Activated naive CD4-positive, alpha-beta T cell treated with anti-CD3 and anti-CD28 coated beads, Interleukin-2, amount 10 ng/mL, durations not matched to agents 7 days and 5 days (primary cell): ENCODE measurements at regions not wholly inside any gene's neighbourhood (a gene's known extent, or its start where the extent isn't known, plus 50 kb on each side); places are given as distances from the start of the nearest gene placed in this dataset.

Source experiments
- CTCF ChIA-PET: fragments of 350-600 bp; sonication (Branson Sonifier 250); formaldehyde crosslinking; loops from one replicate; lab custom pipeline; 2021; ENCODE audit warnings: antibody characterized with exemption; lab: Charles Lee
- DNase-seq: peaks from one replicate; pipeline ENCODE4 v3.0.0-alpha.2; 2020
- H3K27ac Mint-ChIP-seq: one replicate; pipeline ENCODE4 v1.8.0; 2021; ENCODE audit warnings: mild to moderate bottlenecking, moderate library complexity, mixed read lengths
- H3K27me3 Mint-ChIP-seq: one replicate; pipeline ENCODE4 v1.8.0; 2021; ENCODE audit warnings: mild to moderate bottlenecking, mixed read lengths
- H3K36me3 Mint-ChIP-seq: one replicate; pipeline ENCODE4 v1.8.0; 2021; ENCODE audit warnings: mixed read lengths
- H3K4me1 Mint-ChIP-seq: one replicate; pipeline ENCODE4 v1.8.0; 2021; ENCODE audit warnings: mixed read lengths
- H3K4me3 Mint-ChIP-seq: one replicate; pipeline ENCODE4 v1.8.0; 2021; ENCODE audit warnings: mild to moderate bottlenecking, moderate library complexity, mixed read lengths
- H3K9me3 Mint-ChIP-seq: one replicate; pipeline ENCODE4 v1.8.0; 2021; ENCODE audit warnings: mixed read lengths

DNA sequence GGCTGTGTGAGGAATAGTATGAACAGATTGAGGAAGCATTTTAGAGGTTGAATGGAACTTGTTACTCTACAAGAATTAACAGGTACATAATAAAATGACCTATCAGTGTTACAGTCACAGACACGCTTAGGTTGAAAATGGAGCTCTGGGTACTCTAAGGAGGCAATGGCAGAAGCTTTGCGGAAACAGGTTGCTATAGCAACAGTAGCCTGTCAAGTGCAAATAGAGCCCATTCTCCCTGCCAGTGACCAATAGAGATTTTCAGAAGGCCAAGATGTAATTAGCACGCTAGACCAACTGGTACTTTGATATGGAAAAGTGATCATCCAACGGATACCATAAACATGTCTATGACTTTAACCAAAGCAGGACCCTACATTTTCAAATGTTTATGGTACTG is 148.5 kb upstream of the FREM2 start:
- CTCF ChIA-PET: no interaction called here
- H3K4me3 Mint-ChIP-seq: no peak overlapping the region

DNA sequence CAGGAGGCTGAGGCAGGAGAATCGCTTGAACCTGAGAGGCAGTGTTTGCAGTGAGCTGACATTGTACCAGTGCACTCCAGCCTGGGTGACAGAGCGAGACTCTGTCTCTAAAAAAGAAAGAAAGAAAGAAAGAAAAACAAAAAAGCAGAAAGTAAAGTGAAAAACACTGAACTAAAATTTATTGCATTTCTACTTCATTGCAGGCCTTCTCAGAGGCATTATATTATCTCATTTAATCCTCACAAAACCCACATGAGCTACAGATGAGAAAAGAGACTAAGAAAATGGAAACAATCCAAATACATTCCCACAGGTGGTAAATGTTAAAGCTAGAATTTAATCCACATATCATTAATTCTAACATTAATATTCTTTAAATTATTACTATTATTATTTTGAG is 147.2 kb upstream of the FREM2 start:
- H3K9me3 Mint-ChIP-seq: no peaks in the 10 kb centered on the region
- H3K4me1 Mint-ChIP-seq: no peaks in the 10 kb centered on the region
- no peak for DNase-seq
- no peaks in the 10 kb centered on the region for H3K27me3 Mint-ChIP-seq
- CTCF ChIA-PET: no interaction called here
- no peak overlapping the region for H3K4me3 Mint-ChIP-seq
- no peaks in the 10 kb centered on the region for H3K36me3 Mint-ChIP-seq
- no peak overlapping the region for H3K27ac Mint-ChIP-seq

More for the DNA sequence above, 148.5 kb upstream of the FREM2 start:
- Mint-ChIP-seq H3K36me3 (no peaks in the 10 kb centered on the region), H3K27ac (no peak overlapping the region), H3K9me3 (no peaks in the 10 kb centered on the region), H3K27me3 (no peaks in the 10 kb centered on the region), H3K4me1 (no peaks in the 10 kb centered on the region)
- DNase-seq: no peak

DNA sequence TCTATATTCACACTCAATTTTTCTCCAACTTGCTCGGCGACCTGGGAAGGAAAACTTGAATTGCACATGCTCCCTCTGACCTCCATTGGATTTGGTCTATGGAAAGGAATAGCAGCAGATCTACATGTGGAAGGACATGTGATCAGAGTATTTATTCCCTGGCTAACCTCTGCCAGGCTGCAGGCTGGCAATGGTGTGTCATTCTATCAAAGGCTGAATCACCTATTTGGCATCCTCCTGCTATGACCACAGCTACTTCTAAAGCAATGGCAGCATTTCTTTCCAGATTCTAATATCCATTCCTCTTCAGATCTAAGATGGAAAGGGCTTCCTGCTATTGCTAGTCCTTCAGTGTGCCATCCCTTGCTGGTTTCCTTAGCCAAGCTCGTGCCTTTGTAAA is 144.3 kb upstream of the FREM2 start:
- Mint-ChIP-seq H3K36me3 (no peaks in the 10 kb centered on the region), H3K9me3 (no peaks in the 10 kb centered on the region), H3K4me3 (no peak overlapping the region), H3K4me1 (no peaks in the 10 kb centered on the region), H3K27me3 (no peaks in the 10 kb centered on the region), H3K27ac (no peak overlapping the region)
- DNase-seq: no peak
- CTCF ChIA-PET: no interaction called here

DNA sequence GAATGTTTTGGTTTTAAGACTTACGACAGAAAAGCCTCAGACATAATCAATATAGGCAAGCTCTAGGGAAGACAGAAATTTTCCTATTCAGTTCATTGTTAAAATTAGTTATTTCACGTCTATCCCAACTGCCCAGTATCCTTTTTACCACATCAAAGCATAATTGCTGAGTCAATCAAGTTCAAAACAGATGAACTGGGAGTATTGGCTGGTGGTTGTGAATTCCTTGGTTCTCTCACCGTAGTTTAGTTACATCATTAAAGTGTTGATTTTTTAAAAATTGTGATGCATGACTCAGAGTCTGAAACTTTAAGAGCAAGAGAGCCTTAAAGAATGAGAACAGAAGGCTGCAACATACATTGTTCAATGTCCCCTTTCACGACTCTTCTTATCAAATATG is 143.3 kb upstream of the FREM2 start:
- DNase-seq: no peak
- Mint-ChIP-seq H3K4me1 (no peaks in the 10 kb centered on the region), H3K9me3 (no peaks in the 10 kb centered on the region), H3K27ac (no peak overlapping the region), H3K27me3 (no peaks in the 10 kb centered on the region), H3K4me3 (no peak overlapping the region), H3K36me3 (no peaks in the 10 kb centered on the region)
- CTCF ChIA-PET: no interaction called here

DNA sequence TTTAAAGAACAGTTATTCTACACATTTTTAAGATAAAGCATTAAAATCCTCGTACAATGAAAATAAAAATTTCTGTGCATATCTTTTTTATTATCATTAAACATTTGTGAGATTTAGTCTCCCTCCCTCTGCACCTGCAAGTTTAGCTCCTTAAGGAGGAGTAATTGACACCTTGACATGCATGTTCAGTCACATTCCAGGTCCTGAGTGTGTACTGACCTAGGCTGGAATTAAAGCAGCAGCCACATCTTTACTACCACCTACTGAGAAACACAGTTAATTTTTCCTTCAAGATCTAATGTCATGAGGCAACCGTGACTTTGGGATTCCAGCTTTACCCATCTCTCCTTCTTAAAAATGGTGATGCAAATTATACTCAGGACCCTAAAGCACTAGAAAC is 123.1 kb upstream of the FREM2 start:
- no peak for DNase-seq
- H3K4me1 Mint-ChIP-seq: no peaks in the 10 kb centered on the region
- H3K4me3 Mint-ChIP-seq: no peak overlapping the region
- no peaks in the 10 kb centered on the region for H3K9me3 Mint-ChIP-seq
- H3K27me3 Mint-ChIP-seq: no peaks in the 10 kb centered on the region
- H3K27ac Mint-ChIP-seq: no peak overlapping the region
- no peaks in the 10 kb centered on the region for H3K36me3 Mint-ChIP-seq
- CTCF ChIA-PET: no interaction called here

DNA sequence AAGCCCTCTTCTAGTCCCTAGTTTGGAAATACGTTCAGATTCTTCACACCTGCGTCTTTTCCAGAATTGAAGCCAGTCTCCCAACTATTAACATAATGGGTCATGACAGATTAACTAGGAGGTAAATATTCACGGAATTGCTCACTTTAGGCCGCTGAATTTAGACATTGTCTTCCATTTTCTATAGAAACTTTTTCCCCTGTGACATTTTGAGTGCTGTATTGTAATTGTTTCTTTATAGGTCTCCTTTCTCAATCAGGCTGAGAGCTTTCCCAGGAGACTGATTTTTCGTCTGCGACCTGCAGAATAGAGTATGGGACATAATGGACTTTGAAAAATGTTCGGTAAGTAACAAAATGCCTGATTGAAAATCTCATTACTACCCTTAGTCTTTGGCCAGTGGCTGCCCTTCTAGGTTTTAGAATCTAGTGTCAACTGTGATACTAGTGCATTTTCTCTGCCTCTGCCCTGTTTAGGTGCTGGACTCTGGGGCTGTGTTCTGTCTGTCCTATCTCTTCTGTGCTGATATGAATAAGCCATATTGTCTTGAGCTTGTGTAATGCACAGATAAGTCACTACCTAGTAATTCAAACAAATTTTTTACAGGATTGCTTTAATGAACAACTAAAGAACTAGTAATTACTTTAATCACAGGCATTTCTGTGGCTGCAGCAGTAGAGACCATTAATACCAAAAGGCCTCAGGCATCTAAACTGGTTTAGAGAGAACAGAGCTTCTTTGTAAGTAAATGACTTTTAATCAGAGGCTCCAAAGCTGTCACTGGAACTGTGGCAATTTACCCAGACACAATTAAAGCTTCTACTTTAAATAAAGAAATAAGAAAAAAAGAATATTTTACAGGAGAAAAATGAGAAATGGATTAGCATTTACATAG is 122.4 kb upstream of the FREM2 start:
- no peaks in the 10 kb centered on the region for H3K9me3 Mint-ChIP-seq
- no peaks in the 10 kb centered on the region for H3K36me3 Mint-ChIP-seq
- H3K27ac Mint-ChIP-seq: no peak overlapping the region
- H3K27me3 Mint-ChIP-seq: no peaks in the 10 kb centered on the region
- H3K4me3 Mint-ChIP-seq: no peak overlapping the region
- CTCF ChIA-PET: no interaction called here
- DNase-seq: no peak
- no peaks in the 10 kb centered on the region for H3K4me1 Mint-ChIP-seq

DNA sequence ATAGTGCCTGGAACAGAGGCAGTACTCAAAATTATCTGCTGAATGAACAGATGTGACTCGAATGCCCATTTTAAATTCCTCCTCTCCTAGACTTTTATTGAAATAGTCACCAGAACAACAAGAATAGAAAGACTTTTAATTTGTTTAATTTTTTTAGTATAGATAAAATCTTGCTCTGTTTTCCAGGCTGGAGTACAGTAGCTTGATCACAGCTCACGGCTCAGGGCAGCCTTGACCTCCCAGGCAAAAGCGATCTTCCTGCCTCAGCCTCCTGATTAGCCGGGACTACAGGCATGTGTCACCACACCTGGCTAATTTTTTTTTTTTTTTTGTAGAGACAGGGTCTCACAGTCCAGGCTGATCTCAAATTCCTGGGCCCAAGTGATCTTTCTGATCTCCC is 120.9 kb upstream of the FREM2 start:
- CTCF ChIA-PET: no interaction called here
- H3K36me3 Mint-ChIP-seq: no peaks in the 10 kb centered on the region
- no peaks in the 10 kb centered on the region for H3K4me1 Mint-ChIP-seq
- H3K9me3 Mint-ChIP-seq: no peaks in the 10 kb centered on the region
- no peak for DNase-seq
- H3K4me3 Mint-ChIP-seq: no peak overlapping the region
- no peak overlapping the region for H3K27ac Mint-ChIP-seq
- H3K27me3 Mint-ChIP-seq: no peaks in the 10 kb centered on the region

DNA sequence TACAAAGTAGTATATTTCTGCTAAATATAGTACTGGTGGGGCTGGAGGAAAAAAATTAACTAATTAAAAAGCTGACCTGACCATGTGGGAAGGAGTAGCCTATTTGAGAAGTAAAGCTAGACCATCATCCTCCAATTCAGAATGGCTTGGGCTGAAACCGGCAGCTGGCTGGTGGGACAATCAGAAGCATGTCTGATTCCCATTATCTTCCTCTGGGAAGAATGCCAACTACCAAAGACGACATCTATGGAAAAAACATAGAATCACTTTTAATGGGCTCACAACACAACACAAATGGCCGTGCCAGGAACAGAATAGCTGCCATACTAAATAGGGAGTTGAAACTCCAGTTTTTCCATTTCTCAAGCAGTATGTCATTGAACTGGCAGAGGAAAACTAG is 120.4 kb upstream of the FREM2 start:
- CTCF ChIA-PET: no interaction called here
- no peak overlapping the region for H3K4me3 Mint-ChIP-seq
- H3K36me3 Mint-ChIP-seq: no peaks in the 10 kb centered on the region
- no peak overlapping the region for H3K27ac Mint-ChIP-seq
- no peaks in the 10 kb centered on the region for H3K27me3 Mint-ChIP-seq
- no peaks in the 10 kb centered on the region for H3K9me3 Mint-ChIP-seq
- H3K4me1 Mint-ChIP-seq: no peaks in the 10 kb centered on the region
- DNase-seq: no peak

DNA sequence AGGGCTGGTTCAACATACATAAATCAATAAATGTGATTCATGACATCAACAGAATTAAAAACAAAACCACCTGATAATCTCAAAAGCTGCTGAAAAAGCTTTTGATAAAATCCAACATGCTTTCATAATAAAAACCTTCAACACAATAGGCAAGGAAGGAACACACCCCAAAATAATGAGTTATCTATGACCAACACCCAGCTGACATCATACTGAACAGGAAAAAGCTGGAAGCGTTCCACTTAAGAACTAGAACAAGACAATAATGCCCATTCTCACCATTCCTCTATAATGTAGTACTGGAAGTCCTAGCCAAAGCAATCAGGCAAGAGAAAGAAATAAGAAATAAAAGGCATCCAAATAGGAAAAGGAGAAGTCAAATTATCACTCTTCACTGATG is 116.2 kb upstream of the FREM2 start:
- CTCF ChIA-PET: no interaction called here
- no peak overlapping the region for H3K27ac Mint-ChIP-seq
- no peaks in the 10 kb centered on the region for H3K27me3 Mint-ChIP-seq
- H3K9me3 Mint-ChIP-seq: no peaks in the 10 kb centered on the region
- no peak for DNase-seq
- H3K4me1 Mint-ChIP-seq: no peaks in the 10 kb centered on the region
- H3K36me3 Mint-ChIP-seq: no peaks in the 10 kb centered on the region
- H3K4me3 Mint-ChIP-seq: no peak overlapping the region

DNA sequence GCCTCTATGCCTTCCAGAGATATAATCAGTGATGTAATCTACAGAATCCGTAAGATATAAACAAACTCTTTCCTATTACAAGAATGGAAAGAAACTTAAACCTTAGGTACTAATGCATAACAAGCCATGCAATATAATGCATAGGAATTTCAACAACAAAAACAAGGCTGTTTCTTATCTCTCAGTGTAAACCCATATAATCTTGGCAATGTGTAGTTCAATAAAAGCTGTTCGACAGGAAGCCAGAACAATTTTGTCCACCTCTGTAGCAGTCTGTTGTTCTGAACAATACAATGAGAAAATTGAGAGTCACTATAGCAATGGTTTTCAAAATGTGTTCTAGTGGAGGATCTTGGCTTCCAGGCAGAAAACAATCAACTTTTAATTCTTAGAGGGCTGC is 111.5 kb upstream of the FREM2 start:
- Mint-ChIP-seq H3K9me3 (no peaks in the 10 kb centered on the region), H3K27me3 (no peaks in the 10 kb centered on the region), H3K36me3 (no peaks in the 10 kb centered on the region), H3K4me1 (no peaks in the 10 kb centered on the region), H3K4me3 (no peak overlapping the region), H3K27ac (no peak overlapping the region)
- no peak for DNase-seq
- CTCF ChIA-PET: no interaction called here

DNA sequence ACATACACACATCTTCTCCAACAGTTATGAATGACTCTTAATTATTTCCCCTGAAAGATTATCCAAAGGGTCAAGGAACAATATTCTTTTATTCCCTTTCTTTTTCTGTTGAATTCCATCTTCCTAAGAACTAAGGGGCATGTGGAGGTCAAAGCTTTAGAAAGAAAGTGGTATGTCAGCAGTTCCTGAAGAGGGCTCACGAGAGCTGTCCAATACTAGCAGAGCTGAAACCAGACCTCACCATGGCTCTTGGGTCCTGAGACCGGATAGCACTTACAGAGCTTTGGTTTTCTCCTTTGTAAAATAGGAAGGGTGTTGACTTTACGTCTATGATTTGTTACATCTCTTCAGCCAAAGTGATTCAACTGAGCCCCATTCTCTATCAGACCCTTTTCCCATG is 109.8 kb upstream of the FREM2 start:
- H3K36me3 Mint-ChIP-seq: no peaks in the 10 kb centered on the region
- CTCF ChIA-PET: no interaction called here
- H3K27ac Mint-ChIP-seq: no peak overlapping the region
- no peaks in the 10 kb centered on the region for H3K9me3 Mint-ChIP-seq
- no peak overlapping the region for H3K4me3 Mint-ChIP-seq
- no peaks in the 10 kb centered on the region for H3K27me3 Mint-ChIP-seq
- no peaks in the 10 kb centered on the region for H3K4me1 Mint-ChIP-seq
- no peak for DNase-seq

DNA sequence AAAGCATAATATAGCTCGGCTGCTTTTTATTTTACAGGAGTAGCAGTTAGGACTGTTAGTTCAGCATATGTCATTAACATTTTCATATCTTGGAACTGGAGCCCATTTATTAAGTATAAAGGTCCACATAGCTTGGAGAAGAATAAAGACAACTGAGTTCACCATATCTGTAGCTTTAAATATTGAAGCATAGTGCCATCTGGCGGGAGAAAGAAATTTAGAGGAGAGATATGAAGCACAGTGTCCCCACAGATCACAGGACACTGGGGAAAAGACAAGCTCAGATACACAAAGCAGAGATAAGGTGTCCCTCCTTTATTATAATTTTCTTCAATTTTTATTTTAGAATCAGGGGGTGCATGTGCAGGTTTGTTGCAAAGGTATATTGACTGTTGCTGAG is 104.7 kb upstream of the FREM2 start:
- Mint-ChIP-seq H3K9me3 (no peaks in the 10 kb centered on the region), H3K4me1 (no peaks in the 10 kb centered on the region), H3K27me3 (no peaks in the 10 kb centered on the region), H3K4me3 (no peak overlapping the region), H3K36me3 (no peaks in the 10 kb centered on the region), H3K27ac (no peak overlapping the region)
- no peak for DNase-seq
- CTCF ChIA-PET: no interaction called here

DNA sequence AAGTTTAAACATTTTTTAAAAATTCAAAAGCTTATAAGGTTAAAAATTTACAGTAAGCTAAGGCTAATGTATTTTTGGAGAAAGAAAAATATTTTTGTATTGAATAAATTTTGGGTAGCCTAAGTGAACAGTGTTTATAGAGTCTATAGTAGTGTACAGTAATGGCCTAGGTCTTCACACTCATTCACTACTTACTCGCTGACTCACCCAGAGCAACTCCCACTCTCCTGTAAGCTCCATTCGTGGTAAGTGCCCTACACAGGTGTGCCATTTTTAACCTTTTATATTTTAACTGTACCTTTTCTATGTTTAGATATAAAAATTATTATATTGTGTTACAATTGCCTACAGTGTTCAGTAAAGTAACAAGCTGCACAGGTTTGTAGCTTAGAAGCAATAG is 96.6 kb upstream of the FREM2 start:
- H3K4me1 Mint-ChIP-seq: no peaks in the 10 kb centered on the region
- no peak overlapping the region for H3K27ac Mint-ChIP-seq
- no peaks in the 10 kb centered on the region for H3K9me3 Mint-ChIP-seq
- no peak overlapping the region for H3K4me3 Mint-ChIP-seq
- no peak for DNase-seq
- CTCF ChIA-PET: no interaction called here
- H3K36me3 Mint-ChIP-seq: no peaks in the 10 kb centered on the region
- H3K27me3 Mint-ChIP-seq: no peaks in the 10 kb centered on the region

DNA sequence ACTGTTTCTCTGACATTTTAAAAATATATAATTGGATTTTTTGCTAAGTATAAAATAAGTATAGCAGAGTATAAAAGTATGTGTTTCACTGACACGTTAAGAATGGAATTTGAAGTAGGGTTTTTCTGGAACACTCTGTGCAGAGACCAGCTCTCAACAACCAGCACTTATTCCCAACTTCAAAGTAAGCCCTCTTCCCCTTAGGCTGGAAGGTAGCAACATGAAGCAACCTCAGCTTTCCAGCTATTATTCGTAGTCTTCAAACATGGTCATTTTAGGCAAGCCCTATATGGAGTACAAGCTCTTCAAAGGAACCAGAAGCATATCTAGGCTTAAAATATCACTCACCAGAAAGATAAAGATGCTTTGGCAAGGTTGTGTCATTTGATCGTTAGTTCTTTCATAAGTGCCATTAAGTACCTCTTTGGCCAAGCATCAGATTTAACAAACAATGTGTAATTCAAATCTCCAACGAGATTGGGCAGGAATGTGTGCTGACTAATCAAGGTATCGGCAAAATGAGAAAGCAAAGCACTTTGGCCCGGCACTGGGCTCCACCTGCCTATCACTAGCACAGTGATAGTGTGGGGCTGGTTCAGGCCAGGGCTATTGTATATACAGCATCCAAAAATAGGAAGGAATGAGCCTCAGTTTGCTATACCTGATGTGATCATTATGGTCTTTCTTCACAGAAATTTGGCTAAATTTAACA is 95.9 kb upstream of the FREM2 start:
- CTCF ChIA-PET: no interaction called here
- H3K27me3 Mint-ChIP-seq: no peaks in the 10 kb centered on the region

DNA sequence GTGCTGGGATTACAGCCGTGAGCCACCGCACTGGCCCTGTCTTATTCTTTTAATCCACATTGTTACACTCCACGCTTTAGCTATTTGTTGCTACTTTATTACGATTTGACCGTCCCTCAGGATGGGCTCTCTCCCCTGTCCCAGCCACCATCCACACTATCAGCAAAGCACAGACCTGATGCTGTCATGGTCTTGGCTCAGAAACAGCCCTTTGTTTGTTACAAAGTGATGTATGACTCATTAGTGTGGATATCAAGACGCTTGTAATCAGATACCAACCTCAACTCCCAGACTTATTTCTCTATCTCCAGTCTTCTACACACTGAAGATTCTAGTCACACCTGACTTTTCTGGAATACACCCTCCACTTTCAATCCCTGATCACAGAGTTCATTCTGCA is 84.6 kb upstream of the FREM2 start:
- Mint-ChIP-seq H3K27ac (no peak overlapping the region), H3K27me3 (peaks cover 5% of the 10 kb centered on the region), H3K9me3 (no peaks in the 10 kb centered on the region), H3K4me1 (no peaks in the 10 kb centered on the region), H3K36me3 (no peaks in the 10 kb centered on the region), H3K4me3 (no peak overlapping the region)
- CTCF ChIA-PET: no interaction called here
- no peak for DNase-seq

More for the DNA sequence above, 95.9 kb upstream of the FREM2 start:
- H3K9me3 Mint-ChIP-seq: no peaks in the 10 kb centered on the region
- no peak for DNase-seq
- no peaks in the 10 kb centered on the region for H3K4me1 Mint-ChIP-seq
- no peak overlapping the region for H3K27ac Mint-ChIP-seq
- no peaks in the 10 kb centered on the region for H3K36me3 Mint-ChIP-seq
- no peak overlapping the region for H3K4me3 Mint-ChIP-seq
